ENCODE measurements at regions not wholly inside any gene's neighbourhood (a gene's known extent, or its start where the extent isn't known, plus 50 kb on each side); places are given as distances from the start of the nearest gene placed in this dataset.
"Not testable (repeated sequence)": the region's sequence is repeated elsewhere in the genome, so short reads cannot be mapped to it uniquely, and the experiment has no call there.

DNA sequence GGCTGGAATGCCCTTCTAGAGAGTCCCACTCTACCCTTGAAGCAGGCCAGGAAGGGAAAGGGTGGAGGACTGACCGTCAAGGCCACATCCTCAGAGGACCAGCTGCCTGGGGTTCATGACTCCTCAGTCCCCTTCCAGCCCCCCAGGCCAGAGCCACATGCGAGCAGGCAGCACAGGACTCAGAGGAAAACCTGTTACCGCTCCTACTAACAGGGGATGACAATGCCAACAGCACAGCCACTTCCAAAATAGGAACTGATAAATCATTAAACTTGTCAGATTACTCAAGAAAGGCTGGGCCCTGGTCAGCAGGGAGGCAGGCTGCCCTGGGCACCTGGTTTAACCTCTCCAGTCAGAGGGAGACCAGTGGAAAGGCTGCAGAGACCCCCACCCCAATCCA is 206.2 kb upstream of the SDK2 start:
- POLR2A ChIA-PET = no interaction called here
- TF ChIP-seq, protein P1, sequence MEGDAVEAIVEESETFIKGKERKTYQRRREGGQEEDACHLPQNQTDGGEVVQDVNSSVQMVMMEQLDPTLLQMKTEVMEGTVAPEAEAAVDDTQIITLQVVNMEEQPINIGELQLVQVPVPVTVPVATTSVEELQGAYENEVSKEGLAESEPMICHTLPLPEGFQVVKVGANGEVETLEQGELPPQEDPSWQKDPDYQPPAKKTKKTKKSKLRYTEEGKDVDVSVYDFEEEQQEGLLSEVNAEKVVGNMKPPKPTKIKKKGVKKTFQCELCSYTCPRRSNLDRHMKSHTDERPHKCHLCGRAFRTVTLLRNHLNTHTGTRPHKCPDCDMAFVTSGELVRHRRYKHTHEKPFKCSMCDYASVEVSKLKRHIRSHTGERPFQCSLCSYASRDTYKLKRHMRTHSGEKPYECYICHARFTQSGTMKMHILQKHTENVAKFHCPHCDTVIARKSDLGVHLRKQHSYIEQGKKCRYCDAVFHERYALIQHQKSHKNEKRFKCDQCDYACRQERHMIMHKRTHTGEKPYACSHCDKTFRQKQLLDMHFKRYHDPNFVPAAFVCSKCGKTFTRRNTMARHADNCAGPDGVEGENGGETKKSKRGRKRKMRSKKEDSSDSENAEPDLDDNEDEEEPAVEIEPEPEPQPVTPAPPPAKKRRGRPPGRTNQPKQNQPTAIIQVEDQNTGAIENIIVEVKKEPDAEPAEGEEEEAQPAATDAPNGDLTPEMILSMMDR (IDR thresholded peaks at IDR 0.05; ENCODE audit: insufficient read depth, low read depth, low read length) = no peak
- no peak for DNase-seq (ENCODE audit: low read depth)
- Histone ChIP-seq H3K36me3 (ENCODE audit: control insufficient read depth, insufficient read depth, low read length) (no peaks in the 10 kb centered on the region), H3K4me3 (ENCODE audit: low read depth, low read length) (no peak overlapping the region), H3K27me3 (ENCODE audit: control insufficient read depth, insufficient read depth, low read length) (no peaks in the 10 kb centered on the region)
- CTCF ChIA-PET = no interaction called here

DNA sequence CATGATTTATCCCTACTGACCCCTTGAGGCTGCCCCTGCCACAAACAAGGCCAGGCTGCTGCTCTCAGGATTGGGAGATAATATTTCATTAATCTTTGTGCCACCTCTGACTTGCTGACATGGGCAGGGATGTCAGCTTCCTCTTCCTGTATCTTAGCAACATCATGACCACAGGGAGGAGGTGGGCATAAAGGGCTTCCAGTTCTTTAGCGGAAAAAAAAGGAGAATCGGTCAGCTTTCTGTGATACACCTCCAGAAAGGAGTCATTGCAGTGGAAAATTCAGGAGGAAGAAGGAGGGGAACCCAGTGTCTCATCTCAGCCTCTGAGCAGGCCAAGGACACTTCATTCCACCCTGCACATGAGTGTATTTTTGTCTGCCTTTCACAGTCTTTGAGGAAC is 206.8 kb upstream of the SDK2 start:
- Histone ChIP-seq H3K27me3 (ENCODE audit: control insufficient read depth, insufficient read depth, low read length) (no peaks in the 10 kb centered on the region), H3K36me3 (ENCODE audit: control insufficient read depth, insufficient read depth, low read length) (no peaks in the 10 kb centered on the region), H3K4me3 (ENCODE audit: low read depth, low read length) (no peak overlapping the region)
- TF ChIP-seq, protein P1 (IDR thresholded peaks at IDR 0.05; ENCODE audit: insufficient read depth, low read depth, low read length) = no peak
- CTCF ChIA-PET = no interaction called here
- POLR2A ChIA-PET = no interaction called here
- no peak for DNase-seq (ENCODE audit: low read depth)

DNA sequence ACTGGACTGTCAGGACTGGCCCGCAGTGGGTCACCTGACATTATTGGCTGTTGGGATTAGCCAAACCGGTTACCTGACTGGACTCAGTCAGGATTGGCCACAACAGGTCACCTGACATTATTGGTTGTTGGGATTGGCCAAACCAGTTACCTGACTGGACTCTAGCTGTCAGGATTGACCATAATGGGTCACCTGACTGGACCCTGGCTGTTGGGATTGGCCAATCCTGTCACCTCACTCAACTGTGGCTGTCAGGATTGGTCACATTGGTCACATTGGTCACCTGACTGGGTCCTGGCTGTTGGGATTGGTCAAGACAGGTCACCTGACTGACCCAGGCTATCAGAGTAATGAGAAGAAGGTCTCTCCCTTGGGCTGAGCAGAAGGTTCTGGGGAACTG is 207.7 kb upstream of the SDK2 start:
- TF ChIP-seq, protein P1 (IDR thresholded peaks at IDR 0.05; ENCODE audit: insufficient read depth, low read depth, low read length) = no peak
- H3K36me3 ChIP-seq (ENCODE audit: control insufficient read depth, insufficient read depth, low read length) = no peaks in the 10 kb centered on the region
- H3K4me3 ChIP-seq (ENCODE audit: low read depth, low read length) = no peak overlapping the region
- DNase-seq (ENCODE audit: low read depth) = no peak
- POLR2A ChIA-PET = no interaction called here
- CTCF ChIA-PET = no interaction called here
- H3K27me3 ChIP-seq (ENCODE audit: control insufficient read depth, insufficient read depth, low read length) = no peaks in the 10 kb centered on the region

DNA sequence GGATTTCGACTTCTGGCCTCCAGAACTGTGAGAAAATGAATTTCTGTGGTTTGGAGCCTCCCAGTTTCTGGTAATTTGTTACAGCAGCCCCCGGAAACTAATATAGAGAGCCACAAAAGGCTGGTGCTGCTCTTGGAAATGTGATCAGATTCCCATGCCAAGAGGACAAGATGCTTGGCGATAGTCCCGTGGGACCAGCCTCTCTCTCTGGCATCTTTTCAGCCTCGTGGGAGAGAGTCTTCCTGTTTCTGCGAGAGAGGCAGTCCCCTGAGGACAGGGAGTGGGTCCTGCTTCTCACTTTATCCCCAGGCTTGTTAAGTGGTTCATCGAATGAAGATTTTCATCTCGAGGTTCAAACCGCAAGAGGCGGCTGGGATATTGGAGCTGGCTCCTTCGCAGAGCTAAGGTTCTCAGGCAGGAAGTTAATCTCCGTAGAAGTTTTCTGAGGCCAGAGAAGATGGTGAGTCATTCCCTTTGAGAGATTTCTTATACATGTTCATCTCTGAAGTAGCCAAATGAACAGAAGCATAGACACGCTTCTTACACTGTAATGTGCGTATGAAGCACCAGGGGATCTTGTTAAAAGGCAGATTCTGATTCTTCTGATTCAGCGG is 211.6 kb upstream of the SDK2 start:
- Histone ChIP-seq H3K27me3 (ENCODE audit: control insufficient read depth, insufficient read depth, low read length) (no peaks in the 10 kb centered on the region), H3K4me3 (ENCODE audit: low read depth, low read length) (no peak overlapping the region), H3K36me3 (ENCODE audit: control insufficient read depth, insufficient read depth, low read length) (no peaks in the 10 kb centered on the region)
- TF ChIP-seq, protein P1 (IDR thresholded peaks at IDR 0.05; ENCODE audit: insufficient read depth, low read depth, low read length) = no peak
- ChIA-PET CTCF (no interaction called here), POLR2A (no interaction called here)
- DNase-seq (ENCODE audit: low read depth) = no peak

DNA sequence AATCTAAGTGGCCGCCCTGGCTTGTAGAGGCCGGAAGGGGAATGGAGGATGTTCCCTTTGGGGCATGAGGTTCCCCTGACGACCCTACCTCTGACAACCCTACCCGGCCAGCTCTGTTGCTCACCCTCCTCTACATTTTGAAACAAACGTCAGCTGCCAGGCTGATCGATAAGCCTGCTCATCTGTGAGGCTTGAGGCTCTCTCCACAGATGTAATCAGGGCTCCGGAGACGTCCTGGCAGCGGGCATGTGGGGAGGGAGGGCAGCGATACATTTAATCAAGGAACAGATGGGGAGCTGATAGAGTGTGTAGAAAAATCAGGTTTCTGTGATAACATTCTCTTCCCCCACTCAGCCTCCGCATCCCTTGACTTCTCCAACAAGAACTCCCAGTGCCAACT is 212.3 kb upstream of the SDK2 start:
- no peak for DNase-seq (ENCODE audit: low read depth)
- ChIA-PET CTCF (no interaction called here), POLR2A (no interaction called here)
- Histone ChIP-seq H3K27me3 (ENCODE audit: control insufficient read depth, insufficient read depth, low read length) (no peaks in the 10 kb centered on the region), H3K36me3 (ENCODE audit: control insufficient read depth, insufficient read depth, low read length) (no peaks in the 10 kb centered on the region), H3K4me3 (ENCODE audit: low read depth, low read length) (no peak overlapping the region)
- TF ChIP-seq, protein P1 (IDR thresholded peaks at IDR 0.05; ENCODE audit: insufficient read depth, low read depth, low read length) = no peak

DNA sequence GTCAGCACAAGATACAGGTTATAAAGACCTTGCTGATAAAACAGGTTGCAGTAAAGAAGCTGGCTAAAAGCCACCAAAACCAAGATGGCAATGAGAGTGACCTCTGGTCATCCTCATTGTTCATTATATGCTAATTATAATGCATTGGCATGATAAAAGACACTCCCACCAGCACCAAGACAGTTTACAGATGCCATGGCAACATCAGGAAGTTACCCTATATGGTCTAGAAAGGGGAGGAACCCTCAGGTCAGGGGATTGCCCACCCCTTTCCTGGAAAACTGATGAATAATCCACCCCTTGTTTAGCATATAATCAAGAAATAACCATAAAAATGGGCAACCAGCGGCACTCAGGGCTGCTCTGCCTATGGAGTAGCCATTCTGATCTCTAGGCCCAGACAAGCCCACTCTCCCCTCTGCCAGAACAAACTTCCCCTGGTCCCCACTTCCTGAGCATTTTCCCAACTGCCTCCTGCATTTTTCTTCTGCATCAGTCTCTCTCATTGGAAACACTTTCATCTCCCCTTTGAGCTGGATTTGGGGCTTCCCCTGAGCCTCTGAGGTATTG is 215.3 kb upstream of the SDK2 start:
- DNase-seq (ENCODE audit: low read depth); CTCF ChIA-PET; H3K27me3 ChIP-seq (ENCODE audit: control insufficient read depth, insufficient read depth, low read length); POLR2A ChIA-PET; H3K36me3 ChIP-seq (ENCODE audit: control insufficient read depth, insufficient read depth, low read length); H3K4me3 ChIP-seq (ENCODE audit: low read depth, low read length): not testable (repeated sequence)
